ENCODE measurements at regions not wholly inside any gene's neighbourhood (a gene's known extent, or its start where the extent isn't known, plus 50 kb on each side); places are given as distances from the start of the nearest gene placed in this dataset.

GRCh38 chr2:196468394-196468793 is 171.1 kb upstream of the CCDC150 start:
- H3K4ac ChIP-seq (ENCODE audit: low read depth, low read length), result no peak overlapping the region
- no peaks in the 10 kb centered on the region for H3K9me3 ChIP-seq (ENCODE audit: control insufficient read depth, low read depth, low read length)
- H3K27me3 ChIP-seq (ENCODE audit: insufficient read depth, low read length), result no peaks in the 10 kb centered on the region
- no peak overlapping the region for H2AK5ac ChIP-seq (ENCODE audit: insufficient read length, low read length)
- no peaks in the 10 kb centered on the region for H3K79me2 ChIP-seq (ENCODE audit: insufficient read depth, low read length)
- Mint-ChIP-seq H3K36me3 (ENCODE audit: insufficient read depth in 1 of 3, low read depth in 3 of 3) (no peaks in the 10 kb centered on the region), H3K4me1 (peaks cover 4 to 30% of the 10 kb centered on the region in 2 experiments), H3K27ac (no peak overlapping the region), H3K27me3 (ENCODE audit: low read depth) (no peaks in the 10 kb centered on the region), H3K9me3 (no peaks in the 10 kb centered on the region), H3K4me3 (no peak overlapping the region)
- H2BK5ac ChIP-seq (ENCODE audit: insufficient read length, low read length), result no peak overlapping the region
- H4K20me1 ChIP-seq (ENCODE audit: control insufficient read depth, insufficient read depth, insufficient read length), result no peaks in the 10 kb centered on the region
- no peak overlapping the region for H3T11ph ChIP-seq (ENCODE audit: low read length)
- H2AFZ ChIP-seq (ENCODE audit: low read length), result no peak overlapping the region
- H2BK15ac ChIP-seq (ENCODE audit: low read depth, low read length), result no peak overlapping the region
- no peak overlapping the region for H2BK120ac ChIP-seq (ENCODE audit: low read depth, low read length, poor library complexity, severe bottlenecking)
- H4K8ac ChIP-seq (replicated peaks; ENCODE audit: insufficient read length, low read depth, low read length), result no peak overlapping the region
- H3K9ac ChIP-seq (ENCODE audit: extremely low read depth, insufficient read length, low read length), result no peak overlapping the region
- H4K91ac ChIP-seq (ENCODE audit: insufficient read length, low read depth, low read length), result no peak overlapping the region
- no peak overlapping the region for H3K27ac ChIP-seq (ENCODE audit: insufficient read length, low read depth, low read length)
- peak; percentile 61 for TF ChIP-seq CTCF (conservative IDR thresholded peaks at IDR 0.05)
- DNase-seq, result no peak
- no peak overlapping the region for H2BK20ac ChIP-seq (ENCODE audit: low read depth, low read length, poor library complexity, severe bottlenecking)
- no peak overlapping the region for H3K18ac ChIP-seq (ENCODE audit: insufficient read length, low read depth, low read length)
- no peaks in the 10 kb centered on the region for H3K4me1 ChIP-seq (ENCODE audit: insufficient read depth, low read length)
- H3K56ac ChIP-seq (ENCODE audit: insufficient read length, low read depth, low read length), result no peak overlapping the region
- H3K14ac ChIP-seq (ENCODE audit: insufficient read depth, low read length), result no peak overlapping the region
- no peak overlapping the region for H3K4me2 ChIP-seq (ENCODE audit: insufficient read depth, insufficient read length, low read length)
- H3K23ac ChIP-seq (ENCODE audit: insufficient read length, low read depth, low read length), result no peak overlapping the region
- no peak overlapping the region for H2BK12ac ChIP-seq (ENCODE audit: insufficient read length, low read depth, low read length)
- WGBS (ENCODE audit: extremely low coverage, insufficient read length, low lambda C conversion rate), result no CpG with 5 or more reads among the region's 3 CpGs
- H3K23me2 ChIP-seq (ENCODE audit: insufficient read length, low read depth, low read length, poor library complexity, severe bottlenecking), result no peaks in the 10 kb centered on the region
- H3K79me1 ChIP-seq (ENCODE audit: insufficient read depth, low read depth, low read length, poor library complexity, severe bottlenecking), result no peaks in the 10 kb centered on the region
- no peak overlapping the region for H4K5ac ChIP-seq (ENCODE audit: insufficient read length, low read depth, low read length)

Measured in H9 (cell line).